Adipocyte (in vitro differentiated cells): ENCODE measurements at regions not wholly inside any gene's neighbourhood (a gene's known extent, or its start where the extent isn't known, plus 50 kb on each side); places are given as distances from the start of the nearest gene placed in this dataset.

Experiments used
- DNase-seq: peaks from one replicate; pipeline ENCODE4 v3.0.0-alpha.2; 2015; ENCODE audit warnings: low read depth
- H3K27me3 ChIP-seq: replicated peaks from 2 replicates; pipeline ENCODE4 v1.7.0; 2013; ENCODE audit warnings: mild to moderate bottlenecking, low read length, moderate library complexity; ENCODE audit not compliant: control insufficient read depth, insufficient read depth
- H3K36me3 ChIP-seq: 2 replicates; pipeline ENCODE4 v1.7.0; 2013; ENCODE audit warnings: low read length, mild to moderate bottlenecking, moderate library complexity; ENCODE audit not compliant: control insufficient read depth, insufficient read depth, severe bottlenecking
- H3K4me1 ChIP-seq: 2 replicates; pipeline ENCODE4 v1.7.0; 2013; ENCODE audit warnings: mild to moderate bottlenecking, low read length, moderate library complexity; ENCODE audit not compliant: control insufficient read depth, insufficient read depth
- H3K4me3 ChIP-seq: 2 replicates; pipeline ENCODE4 v1.7.0; 2013; ENCODE audit warnings: mild to moderate bottlenecking, low read length, moderate library complexity
- H3K9ac ChIP-seq: 2 replicates; pipeline ENCODE4 v1.7.0; 2013; ENCODE audit warnings: mild to moderate bottlenecking, low read length, moderate library complexity
- H3K9me3 ChIP-seq: 2 replicates; pipeline ENCODE4 v1.7.0; 2013; ENCODE audit warnings: mild to moderate bottlenecking, low read length, moderate library complexity; ENCODE audit not compliant: control insufficient read depth

DNA sequence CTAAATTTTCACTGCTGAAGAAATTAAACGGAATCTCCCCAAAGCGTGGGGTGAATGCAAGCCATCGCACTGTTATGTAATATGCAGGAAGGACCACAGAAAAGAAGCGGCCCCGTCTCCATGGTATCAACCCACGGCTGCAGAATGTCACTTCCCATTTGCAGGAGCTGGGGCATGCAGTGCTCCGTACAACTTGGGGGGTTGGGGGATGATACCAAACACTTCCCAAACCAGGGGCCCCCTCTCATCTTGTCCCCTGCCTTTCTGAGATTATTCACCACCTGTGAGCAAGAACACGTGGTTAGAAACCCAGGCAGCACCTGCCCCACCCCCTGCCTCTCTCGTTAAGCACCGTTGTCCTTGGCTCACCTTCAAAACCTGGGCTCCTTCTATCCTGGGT lies 505.1 kb upstream of the TMEM132C start:
- DNase-seq = no peak
- H3K4me3 ChIP-seq = no peak overlapping the region

DNA sequence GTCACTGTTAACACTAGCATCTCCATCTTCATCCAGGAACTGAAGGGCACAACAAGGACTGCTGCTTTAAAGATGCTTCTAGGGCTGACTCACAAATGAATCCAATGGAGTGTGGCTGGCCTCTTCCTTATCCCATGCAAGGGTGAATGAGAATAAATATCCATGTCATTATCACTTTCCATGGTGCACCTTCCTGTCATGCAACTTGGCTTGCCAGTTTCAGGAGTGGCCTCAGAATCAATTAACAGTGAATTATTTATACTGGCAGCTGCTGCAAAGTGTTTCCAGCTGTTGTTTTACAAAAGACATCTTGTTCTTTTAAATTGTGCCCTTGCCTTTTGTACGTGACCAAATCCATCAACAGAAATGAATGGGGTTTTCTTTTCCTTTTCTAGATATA lies 499.3 kb upstream of the TMEM132C start:
- H3K4me1 ChIP-seq = no peaks in the 10 kb centered on the region
- DNase-seq = peak; percentile 77
- H3K9ac ChIP-seq = no peak overlapping the region
- no peaks in the 10 kb centered on the region for H3K27me3 ChIP-seq
- no peak overlapping the region for H3K4me3 ChIP-seq
- no peaks in the 10 kb centered on the region for H3K36me3 ChIP-seq
- peaks cover 7% of the 10 kb centered on the region for H3K9me3 ChIP-seq

More for the DNA sequence above, 505.1 kb upstream of the TMEM132C start:
- Histone ChIP-seq H3K4me1 (no peaks in the 10 kb centered on the region), H3K9me3 (peaks cover 7% of the 10 kb centered on the region), H3K9ac (no peak overlapping the region), H3K36me3 (no peaks in the 10 kb centered on the region), H3K27me3 (no peaks in the 10 kb centered on the region)

DNA sequence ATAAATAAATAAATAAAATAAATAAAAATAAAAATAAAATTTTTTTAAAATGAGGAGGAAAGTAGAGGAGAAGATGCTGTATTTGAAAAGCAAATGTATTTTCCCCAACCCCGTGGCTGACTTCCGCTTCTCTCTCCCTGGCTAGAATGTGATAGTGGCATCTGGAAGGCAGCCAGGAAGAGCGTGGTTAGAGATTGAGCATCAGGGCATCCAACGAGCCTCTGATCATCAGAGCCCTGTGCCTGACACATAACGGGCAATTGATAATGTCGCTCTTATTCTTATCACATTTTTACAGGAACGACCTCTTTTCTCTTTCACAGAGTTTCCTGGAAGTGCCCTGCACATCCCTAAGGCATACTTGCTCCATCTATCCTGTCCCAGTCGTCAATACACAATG lies 496.9 kb upstream of the TMEM132C start:
- H3K9ac ChIP-seq = no peak overlapping the region
- H3K4me3 ChIP-seq = no peak overlapping the region
- no peaks in the 10 kb centered on the region for H3K4me1 ChIP-seq
- no peaks in the 10 kb centered on the region for H3K27me3 ChIP-seq
- H3K36me3 ChIP-seq = no peaks in the 10 kb centered on the region
- no peak for DNase-seq
- no peaks in the 10 kb centered on the region for H3K9me3 ChIP-seq

DNA sequence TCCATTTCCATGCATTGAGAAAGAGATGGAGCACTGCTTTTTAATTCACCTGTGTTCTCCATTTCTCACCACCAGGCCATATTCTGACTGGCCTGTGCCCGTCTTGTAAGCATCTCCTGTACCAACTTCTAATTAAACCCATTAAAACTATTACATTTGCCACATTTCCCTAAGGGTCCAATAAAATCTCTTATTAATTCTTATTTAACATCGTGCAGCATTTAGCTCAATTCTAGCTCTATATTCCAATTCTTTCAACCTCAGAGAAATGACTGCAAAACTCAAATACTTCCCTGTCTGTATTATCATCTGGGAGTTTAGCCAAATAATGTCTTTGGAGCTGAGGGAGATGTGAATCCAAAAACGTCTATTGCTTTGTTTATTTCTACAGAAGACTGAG lies 495.4 kb upstream of the TMEM132C start:
- Histone ChIP-seq H3K36me3 (no peaks in the 10 kb centered on the region), H3K27me3 (no peaks in the 10 kb centered on the region), H3K9ac (no peak overlapping the region), H3K4me1 (no peaks in the 10 kb centered on the region), H3K9me3 (no peaks in the 10 kb centered on the region), H3K4me3 (no peak overlapping the region)
- DNase-seq = peak; percentile 25

DNA sequence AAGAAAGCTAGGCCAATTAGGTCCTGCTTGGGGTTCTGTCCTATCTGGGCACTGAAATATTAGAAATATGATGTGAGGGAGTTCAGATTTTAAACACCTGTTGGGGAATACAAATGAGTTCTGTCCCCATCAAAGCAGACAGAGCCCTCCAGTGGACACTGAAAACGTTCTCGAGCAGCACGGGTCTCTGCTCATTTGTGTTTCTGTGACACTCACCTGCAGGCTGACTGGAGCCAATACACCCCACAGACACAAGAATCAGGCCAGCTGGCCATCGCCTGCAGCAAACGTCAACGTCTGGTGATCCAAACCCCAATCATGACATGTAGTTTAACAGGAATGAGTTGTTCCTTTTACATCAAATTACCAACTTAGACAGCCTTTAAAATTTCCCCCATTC lies 493.4 kb upstream of the TMEM132C start:
- Histone ChIP-seq H3K4me1 (no peaks in the 10 kb centered on the region), H3K9ac (no peak overlapping the region), H3K9me3 (no peaks in the 10 kb centered on the region), H3K27me3 (no peaks in the 10 kb centered on the region), H3K4me3 (no peak overlapping the region), H3K36me3 (no peaks in the 10 kb centered on the region)
- DNase-seq = no peak

DNA sequence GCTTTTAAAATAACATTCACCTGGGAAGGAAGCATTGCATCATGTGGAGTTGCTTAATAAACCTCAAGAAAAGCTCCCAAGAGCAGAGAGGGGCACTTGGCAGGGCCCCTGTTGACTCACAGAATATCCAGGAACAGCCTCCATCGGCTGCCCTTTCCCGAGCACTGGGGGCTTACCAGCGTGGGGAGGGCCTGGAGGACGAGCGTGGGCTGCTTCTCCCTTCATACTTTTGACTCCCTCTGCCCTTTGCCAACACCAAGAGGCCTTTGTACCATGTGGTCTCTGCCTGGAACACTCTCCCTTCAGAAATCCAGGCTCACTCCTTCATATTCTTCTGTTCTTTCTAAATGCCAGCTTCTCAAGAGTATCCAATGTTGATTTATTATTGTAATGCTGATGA lies 492.1 kb upstream of the TMEM132C start:
- Histone ChIP-seq H3K27me3 (no peaks in the 10 kb centered on the region), H3K4me1 (no peaks in the 10 kb centered on the region), H3K4me3 (no peak overlapping the region), H3K9ac (no peak overlapping the region), H3K36me3 (no peaks in the 10 kb centered on the region), H3K9me3 (peaks cover 5% of the 10 kb centered on the region)
- DNase-seq = peak; percentile 24

DNA sequence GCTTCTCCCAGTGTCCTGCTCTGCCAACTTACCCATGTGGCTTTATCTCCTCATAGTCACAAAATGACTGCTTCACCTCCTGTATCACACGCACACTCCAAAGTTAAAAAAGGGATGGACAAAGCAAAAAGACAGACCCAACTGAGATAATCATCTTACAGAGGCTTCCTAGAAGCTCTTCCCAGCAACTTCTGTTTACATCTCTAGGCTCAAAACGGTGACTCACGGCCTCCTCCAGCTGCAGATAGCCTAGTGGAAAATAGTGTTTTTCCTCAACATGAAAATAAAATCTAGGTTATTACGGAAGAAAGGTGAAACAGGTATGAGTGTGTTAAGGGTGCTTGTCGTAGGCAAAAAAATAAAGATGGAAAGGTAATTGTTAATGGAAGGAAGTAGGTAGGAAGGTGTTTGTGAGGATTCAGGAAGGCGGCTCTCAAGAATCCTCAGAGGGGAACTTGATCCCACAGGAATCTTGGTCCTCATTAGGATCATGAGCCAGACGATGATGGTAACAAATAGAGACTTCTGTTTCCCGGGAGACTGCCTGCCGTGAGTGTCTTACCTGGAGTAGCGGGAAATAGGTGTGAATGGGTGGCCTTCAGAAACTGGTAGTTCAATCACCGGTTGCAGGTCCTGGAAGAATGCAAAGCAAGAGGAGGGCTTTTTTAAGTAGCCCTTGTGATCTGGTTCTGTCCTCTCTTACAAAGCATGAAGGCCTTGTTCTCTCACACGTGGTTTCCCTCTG lies 487.5 kb upstream of the TMEM132C start:
- H3K27me3 ChIP-seq = no peaks in the 10 kb centered on the region
- no peaks in the 10 kb centered on the region for H3K36me3 ChIP-seq
- H3K4me1 ChIP-seq = no peaks in the 10 kb centered on the region
- peaks cover 5% of the 10 kb centered on the region for H3K9me3 ChIP-seq
- no peak overlapping the region for H3K4me3 ChIP-seq
- H3K9ac ChIP-seq = no peak overlapping the region
- no peak for DNase-seq

DNA sequence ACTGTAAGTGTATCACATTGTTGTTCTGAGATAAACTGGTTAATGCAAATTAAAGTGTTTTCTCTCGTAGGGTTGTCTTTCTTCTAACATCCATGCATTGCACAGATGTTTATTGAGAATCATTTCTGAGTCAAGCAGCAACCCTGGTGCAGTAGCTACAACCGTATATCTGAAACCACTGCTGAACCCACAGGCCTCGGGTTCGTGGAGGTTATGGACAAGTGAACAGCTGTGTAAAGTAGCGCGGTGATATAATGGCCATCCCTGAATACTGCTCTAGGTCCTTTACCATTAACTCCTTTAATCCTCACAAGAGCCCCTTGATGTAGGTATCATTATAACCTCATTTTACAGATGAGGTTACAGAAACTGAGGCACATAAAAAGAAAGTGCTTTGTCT lies 486.1 kb upstream of the TMEM132C start:
- Histone ChIP-seq H3K9me3 (peaks cover 5% of the 10 kb centered on the region), H3K27me3 (no peaks in the 10 kb centered on the region), H3K36me3 (no peaks in the 10 kb centered on the region), H3K4me1 (peaks cover 8% of the 10 kb centered on the region), H3K9ac (no peak overlapping the region), H3K4me3 (no peak overlapping the region)
- DNase-seq = no peak

DNA sequence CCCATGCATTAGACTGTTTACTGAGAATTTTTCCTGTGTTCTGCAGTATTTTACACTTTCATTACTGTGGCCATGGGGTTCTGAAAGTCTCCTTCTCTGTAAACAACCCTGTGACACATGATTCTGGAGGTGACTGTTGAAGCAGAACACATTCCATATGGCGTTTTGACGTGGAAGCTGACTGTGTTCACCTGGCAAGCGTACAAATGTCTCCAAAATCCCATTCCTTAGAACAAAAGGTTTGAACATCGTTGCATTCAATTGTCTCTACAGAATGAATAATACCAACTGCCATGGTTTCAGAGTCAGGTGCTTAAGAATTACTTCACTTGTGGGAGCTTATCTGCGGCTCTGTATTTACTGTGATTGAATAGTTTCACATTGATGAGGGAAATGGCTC lies 485.6 kb upstream of the TMEM132C start:
- no peaks in the 10 kb centered on the region for H3K27me3 ChIP-seq
- H3K4me3 ChIP-seq = no peak overlapping the region
- H3K9me3 ChIP-seq = peaks cover 5% of the 10 kb centered on the region
- no peak for DNase-seq
- H3K4me1 ChIP-seq = peaks cover 9% of the 10 kb centered on the region
- no peaks in the 10 kb centered on the region for H3K36me3 ChIP-seq
- H3K9ac ChIP-seq = no peak overlapping the region

DNA sequence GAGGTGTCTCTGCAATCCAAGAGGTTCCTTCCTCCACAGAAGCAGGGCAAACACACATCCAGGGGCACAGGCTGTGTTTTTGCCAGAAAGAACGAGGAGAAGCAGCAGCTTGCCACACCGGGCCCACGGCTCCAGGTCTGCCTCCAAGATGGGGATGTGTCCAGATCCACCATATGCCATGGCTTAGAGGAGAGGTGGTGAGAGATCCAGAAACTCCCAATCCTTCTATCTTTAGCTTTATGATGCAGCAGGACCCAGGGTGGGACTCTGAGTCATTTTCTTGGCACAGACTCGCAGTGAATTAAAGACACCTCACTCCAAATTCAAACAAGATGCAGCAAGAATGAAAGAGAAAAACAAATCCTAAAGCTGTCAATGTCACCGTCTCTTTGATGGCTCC lies 481.4 kb upstream of the TMEM132C start:
- peak; percentile 88 for DNase-seq
- Histone ChIP-seq H3K4me1 (peaks cover 9% of the 10 kb centered on the region), H3K36me3 (no peaks in the 10 kb centered on the region), H3K9ac (no peak overlapping the region), H3K27me3 (peaks cover 5% of the 10 kb centered on the region), H3K9me3 (no peaks in the 10 kb centered on the region), H3K4me3 (no peak overlapping the region)

DNA sequence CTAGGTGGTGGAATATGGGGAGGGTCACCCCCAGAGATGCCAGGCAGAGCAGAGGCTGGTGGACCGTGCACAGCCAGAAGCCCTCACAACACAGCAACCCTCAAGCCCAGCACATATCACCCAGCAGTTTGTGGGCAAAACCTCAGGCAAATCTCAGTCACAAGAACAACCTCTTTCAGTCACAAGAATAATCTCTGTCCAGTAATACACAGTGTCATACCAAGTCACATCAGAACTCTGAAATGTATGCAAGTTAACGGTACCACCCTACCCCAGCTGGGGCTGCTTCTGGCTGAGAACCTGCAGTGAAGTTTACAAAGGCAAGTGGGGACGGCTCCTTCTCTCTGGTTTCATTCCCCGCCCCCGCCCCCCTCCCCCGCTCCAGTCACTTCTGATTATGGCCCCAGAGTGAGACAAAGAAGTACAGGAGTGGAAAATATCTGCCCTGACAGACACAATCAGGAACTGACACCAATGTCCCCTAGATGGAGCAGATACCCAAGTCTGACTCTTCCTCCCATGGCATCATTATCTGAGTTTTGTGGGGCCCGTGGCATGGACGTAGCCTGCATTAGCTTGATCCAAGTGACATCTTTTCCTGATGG lies 480.9 kb upstream of the TMEM132C start:
- no peaks in the 10 kb centered on the region for H3K36me3 ChIP-seq
- peaks cover 9% of the 10 kb centered on the region for H3K4me1 ChIP-seq
- DNase-seq = no peak
- no peak overlapping the region for H3K9ac ChIP-seq
- H3K9me3 ChIP-seq = no peaks in the 10 kb centered on the region
- H3K27me3 ChIP-seq = peaks cover 5% of the 10 kb centered on the region
- H3K4me3 ChIP-seq = no peak overlapping the region

DNA sequence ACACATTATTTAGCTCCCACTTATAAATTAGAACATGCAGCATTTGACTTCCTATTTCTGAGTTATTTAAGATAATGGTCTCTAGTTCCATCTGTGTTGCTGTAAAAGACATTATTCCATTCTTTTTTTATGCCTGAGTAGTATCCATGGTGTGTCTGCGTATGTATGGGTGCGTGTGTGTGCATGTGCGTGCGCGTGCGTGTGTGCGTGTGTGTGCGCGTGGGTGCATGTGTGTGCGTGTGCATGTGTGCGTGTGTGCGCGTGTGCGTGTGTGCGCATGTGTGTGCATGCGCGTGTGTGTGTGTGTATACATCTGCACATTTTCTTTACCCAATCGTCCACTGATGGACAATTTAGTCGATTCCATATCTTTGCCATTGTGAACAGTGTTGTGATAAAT lies 479.4 kb upstream of the TMEM132C start:
- Histone ChIP-seq H3K27me3 (peaks cover 5% of the 10 kb centered on the region), H3K9me3 (no peaks in the 10 kb centered on the region), H3K4me3 (no peak overlapping the region), H3K4me1 (peaks cover 9% of the 10 kb centered on the region), H3K36me3 (no peaks in the 10 kb centered on the region), H3K9ac (no peak overlapping the region)
- no peak for DNase-seq
